AG08395 (cell line): ENCODE measurements at regions not wholly inside any gene's neighbourhood (a gene's known extent, or its start where the extent isn't known, plus 50 kb on each side); places are given as distances from the start of the nearest gene placed in this dataset.

Experiments used
- DNase-seq: peaks from one replicate; pipeline ENCODE4 v3.0.0; 2012; ENCODE audit warnings: mixed read lengths, low spot score

DNA sequence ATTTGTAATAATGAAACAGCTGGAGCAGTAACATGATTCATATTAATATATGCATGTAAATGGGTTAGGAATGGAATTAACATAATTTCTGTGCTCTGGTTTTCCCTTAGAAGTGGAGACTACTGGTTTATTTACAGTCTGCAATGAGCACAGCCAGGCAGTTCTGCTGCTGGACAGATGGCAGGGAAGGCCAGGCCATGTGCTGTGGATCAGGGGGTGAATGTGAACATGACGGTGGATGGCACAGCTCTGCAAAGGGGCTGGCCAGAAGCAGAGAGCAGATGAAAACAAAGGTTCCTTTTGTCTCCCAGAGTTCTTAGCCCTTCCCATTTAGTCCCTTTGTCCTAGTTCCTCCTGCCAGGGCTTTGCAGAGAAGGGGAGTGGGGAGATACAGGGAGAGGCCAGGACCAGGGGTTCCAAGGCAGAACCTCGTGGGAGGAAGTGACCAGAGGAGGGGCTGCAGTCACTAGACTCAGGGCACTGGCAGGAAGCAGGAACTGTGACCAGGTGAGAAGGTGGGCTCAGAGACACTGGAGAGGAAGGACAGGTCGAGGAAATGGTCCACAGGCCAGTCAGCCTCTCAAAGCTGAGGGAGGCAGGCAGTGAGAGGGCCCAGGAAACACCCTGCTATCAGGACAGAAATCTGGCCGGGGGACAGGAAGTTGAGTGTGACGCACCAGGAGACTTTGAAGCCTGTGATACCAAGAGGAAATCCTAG lies 112.9 kb upstream of the ATP8B1 start:
- DNase-seq = no peak

DNA sequence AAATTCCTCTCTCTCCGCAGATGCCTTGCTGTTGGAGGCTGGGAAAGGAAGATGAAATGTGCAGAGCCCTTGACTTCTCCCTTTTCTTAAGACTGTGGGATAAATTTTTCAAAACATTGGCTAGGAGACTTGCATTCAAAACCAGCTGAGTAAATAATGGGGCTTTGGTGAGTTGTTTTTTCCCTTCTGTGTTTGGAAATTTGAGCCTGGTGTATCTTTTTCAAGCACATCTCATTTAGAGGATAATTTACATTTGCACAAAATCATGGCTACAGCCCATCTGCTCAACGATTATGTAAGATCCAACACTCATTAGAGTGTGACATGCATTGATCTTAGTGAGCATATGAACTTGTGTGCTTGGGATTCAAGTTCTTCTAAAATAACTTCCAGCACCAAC lies 112.1 kb upstream of the ATP8B1 start:
- no peak for DNase-seq

DNA sequence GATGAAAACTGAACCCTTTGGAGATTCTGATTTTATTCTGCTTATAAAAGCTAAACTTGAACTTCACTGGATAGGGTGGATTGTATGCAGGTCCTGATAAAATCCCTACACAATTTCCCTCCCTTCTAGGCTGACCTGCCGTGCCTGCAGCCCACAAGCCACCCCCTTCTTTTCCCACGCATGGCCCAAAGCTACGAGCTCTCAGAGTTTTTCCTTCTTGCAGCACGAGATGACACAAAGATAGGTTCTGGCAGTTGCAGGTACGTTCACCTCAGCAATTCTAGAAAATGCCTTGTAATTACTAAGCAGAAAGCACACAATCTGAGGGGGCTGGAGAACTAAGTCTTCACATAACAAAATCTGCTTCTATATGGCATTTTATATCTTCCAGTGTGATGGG lies 110.6 kb upstream of the ATP8B1 start:
- no peak for DNase-seq

DNA sequence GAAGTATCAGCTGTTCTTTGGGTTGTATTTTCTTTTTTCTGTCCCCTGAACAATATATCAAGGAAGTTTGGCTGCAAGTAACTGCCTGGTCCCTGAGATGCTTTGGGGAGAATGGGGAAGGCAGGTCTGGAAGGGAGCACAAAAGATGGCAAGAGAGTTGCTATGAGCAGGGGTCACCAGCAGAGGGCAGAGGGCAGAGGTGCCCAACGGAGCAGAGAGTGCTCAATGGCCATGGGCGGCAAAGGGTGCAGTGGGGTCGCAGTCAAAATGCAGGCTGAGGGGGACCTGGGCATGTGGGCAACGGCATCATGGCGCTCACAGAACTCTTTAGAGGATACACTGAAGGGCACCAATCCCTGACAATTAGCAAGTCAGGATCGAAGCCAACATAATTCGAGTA lies 107.7 kb upstream of the ATP8B1 start:
- no peak for DNase-seq

DNA sequence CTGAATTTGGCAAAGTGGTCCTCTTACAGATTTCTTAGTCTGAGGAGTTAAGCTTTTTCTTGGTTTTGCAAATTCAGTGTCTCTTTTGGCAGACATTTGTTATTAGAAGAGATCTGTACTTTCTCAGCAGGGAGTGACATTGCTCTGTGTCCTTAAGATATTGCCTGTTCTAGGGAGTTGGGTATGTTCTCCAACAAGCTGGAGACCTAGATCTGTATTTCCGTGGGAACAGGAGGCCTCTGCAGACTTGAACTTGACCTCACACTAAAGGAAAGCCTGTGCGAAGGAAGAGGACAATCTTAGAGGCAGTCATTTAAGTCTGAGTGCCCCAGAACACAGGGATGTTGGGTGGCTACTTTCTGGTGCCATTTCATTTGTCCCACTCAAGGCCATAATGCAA lies 107.0 kb upstream of the ATP8B1 start:
- DNase-seq = no peak

DNA sequence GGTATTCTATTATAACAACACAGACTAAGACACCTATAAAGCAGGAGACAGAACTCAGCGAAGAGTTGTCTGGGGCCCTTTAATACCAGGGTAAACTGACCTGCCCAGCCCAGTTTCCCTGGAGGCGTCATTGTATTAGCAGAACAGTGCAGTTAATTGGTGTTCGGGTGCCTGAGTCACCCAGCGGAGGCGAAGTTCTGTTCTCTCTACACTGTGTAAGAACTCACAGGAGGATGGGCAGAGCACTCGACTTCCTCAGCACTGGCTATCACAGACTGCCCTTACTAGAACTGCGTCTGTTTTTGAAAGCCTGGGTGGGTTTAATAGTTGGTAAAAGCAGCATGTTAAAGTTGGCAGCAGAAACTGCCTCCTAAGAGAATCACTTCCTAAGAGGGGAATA lies 106.5 kb upstream of the ATP8B1 start:
- DNase-seq = no peak

DNA sequence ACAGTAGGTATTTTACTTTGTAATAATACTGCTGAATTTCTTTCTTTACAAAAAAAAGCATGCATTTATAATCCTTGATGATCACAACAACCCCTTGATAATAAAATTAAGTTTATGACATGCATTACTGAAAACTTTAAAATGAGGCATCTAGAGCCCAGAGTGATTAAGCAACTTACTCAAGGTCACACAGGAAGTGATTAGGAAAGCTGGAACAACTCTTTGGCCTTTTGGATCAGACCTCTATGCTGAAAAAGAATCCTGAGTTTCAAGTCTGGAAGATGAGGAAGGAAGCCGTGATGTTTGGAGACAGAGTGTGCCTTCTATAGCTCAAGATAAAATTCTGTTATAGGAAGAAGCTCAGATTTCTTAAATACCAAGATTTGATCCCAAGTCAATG lies 105.0 kb upstream of the ATP8B1 start:
- DNase-seq = no peak

DNA sequence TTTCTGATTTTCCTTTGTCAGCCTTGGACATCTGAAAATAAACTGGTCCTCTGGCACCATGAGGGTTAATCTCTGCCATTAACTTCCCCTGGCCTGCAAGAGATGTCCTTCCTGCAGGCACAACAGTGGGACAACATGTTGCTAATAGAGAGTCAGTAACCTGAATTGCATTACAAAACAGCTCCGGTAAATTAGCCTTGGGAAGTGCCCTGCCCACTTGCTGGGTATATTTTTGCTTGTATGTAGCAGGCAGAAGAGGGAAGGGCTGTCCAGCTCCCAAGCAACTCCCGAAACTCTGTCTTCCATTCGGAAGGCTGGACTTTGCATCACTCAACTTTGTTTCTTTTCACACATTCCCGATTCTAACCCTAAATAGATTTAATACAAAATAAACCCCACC lies 104.4 kb upstream of the ATP8B1 start:
- DNase-seq = no peak

DNA sequence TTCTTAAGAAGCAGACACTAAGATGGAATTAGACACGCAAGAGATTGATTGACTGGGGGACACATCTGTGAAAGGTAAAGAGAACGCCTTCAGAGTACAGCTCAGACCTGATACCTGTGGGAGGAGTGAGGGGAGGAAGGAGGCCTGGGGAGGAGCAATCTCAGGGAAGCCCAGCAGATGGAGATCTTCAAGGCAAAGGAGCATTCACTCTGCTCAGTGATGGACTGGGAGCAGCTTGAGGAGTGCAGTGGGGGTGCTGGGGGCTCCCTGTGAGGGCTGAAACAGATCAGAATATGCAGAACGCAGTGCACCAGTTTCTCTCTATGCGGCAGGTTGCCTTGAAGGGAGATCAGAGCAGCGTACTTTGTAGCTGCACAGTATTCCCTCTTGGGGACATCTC lies 103.7 kb upstream of the ATP8B1 start:
- DNase-seq = no peak

DNA sequence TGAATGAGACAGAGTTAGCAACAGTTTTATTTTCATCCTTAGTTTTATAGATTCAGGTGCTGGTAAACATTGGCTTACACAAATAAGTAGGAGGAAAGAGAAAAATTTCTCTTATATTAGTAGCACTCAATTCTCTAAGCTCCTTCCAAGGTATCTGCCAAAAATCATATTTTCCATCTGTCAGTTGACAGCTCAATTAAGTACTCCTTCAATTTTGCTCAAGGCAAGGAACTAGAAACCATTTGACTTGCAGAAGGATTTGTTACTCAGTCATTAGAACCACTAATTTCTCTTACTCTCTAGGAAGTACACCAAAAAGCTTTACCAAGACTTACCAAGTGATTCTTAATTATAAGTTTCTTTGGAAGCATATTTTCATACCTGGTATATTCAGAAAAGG lies 101.4 kb upstream of the ATP8B1 start:
- no peak for DNase-seq

DNA sequence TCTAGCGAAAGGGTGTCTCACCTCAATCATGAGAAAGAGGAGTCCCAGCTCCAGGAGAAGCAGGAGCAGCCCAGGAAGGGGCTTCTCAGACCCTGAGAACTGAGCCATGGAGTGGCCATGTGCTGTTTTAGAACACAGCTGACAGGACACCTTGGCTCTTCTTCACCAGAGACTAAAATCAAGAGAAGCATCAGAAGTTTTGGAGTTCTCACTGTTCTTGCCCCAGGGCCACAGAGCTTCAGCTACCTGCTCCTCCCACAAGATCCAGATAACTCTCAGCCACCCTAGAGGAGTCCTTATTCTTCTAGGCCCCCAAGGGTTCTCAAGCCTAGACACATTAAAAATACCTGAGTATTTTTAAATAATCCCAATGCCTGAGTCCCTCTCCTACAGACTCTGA lies 99.6 kb upstream of the ATP8B1 start:
- no peak for DNase-seq

DNA sequence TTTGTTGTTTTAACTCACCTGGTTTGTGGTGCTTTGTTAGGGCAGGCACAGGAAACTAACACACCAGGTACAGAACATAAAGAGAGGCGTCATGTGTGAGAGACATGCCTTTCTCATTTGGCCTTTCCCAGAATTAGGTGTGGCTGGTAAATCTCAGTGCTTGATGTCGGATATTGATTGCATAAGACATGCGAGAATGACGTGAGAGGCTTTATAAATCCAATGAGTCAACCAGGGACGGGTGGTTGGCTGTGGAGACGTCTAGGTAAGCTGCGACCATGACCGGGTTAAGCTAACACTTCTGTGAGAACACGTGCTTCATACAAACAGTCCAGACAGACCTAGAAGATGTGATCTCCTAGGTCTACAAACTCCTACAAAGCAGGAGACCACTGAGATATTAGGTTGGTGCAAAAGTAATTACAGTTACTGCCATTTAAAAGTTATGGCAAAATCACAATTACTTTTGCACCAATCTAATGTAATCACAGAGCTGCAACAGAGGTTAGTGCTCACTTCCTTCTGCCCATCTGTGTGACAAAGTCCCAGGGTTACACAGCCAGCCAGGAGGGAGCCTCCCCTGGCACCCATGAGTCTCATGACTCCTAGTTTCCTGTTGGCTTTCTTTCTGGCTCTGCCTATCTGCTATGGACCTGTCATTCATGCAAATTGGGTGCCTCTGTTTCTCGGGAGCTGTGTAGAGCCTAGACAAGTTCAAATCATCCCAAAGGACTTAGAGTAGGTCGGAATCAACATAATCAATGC lies 98.9 kb upstream of the ATP8B1 start:
- no peak for DNase-seq

DNA sequence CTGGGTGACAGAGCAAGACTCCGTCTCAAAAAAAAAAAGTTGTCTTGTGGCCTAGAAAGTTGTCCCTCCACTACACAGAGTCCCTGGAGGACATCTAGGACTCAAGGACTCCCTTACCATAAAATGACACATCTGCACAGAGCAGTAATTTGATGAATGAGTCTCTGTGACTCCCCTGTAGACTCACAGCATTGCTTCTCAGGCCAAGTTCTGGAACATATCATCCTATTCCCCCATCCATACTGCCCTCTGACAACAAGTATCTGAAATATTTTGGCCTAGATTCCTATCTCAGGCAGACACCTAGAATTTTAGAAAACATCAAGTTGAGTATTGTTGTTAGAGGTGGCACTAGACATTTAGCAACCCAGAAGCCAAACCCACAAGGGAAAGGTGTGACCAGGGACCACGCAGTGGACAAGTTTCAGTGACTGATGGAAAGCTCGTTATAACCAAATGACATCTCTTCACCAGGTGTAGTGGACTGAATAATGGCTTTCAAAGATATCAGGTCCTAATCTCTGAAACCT lies 97.9 kb upstream of the ATP8B1 start:
- no peak for DNase-seq

DNA sequence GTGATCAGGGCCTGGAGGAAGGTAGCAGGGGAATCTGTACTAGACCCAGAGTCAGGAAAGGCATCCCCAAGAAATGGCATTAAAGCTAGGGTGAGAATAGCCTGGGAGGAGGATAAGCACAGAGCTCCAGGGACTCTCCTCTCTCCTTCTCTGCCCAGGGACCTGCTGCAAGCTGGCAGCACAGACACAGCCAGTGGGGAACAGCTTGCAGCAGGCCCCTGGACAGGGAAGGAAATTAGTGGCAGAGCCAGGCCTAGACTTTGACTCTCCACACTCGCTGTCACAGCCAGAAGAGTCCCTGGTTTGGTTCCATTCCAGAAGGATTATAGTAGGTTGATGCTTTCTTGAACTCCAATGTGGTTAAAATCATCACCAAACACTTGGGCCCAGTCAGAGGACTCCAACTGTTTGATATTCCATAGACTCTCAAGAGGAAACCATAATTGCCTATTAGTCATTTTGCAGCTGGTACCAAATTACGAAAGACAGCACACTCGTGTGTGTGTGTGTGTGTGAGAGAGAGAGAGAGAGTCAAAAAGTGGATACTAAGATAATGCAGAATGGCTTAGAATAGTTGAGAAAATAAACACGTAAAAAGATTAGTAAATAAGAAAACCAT lies 95.5 kb upstream of the ATP8B1 start:
- DNase-seq = peak; percentile 90

DNA sequence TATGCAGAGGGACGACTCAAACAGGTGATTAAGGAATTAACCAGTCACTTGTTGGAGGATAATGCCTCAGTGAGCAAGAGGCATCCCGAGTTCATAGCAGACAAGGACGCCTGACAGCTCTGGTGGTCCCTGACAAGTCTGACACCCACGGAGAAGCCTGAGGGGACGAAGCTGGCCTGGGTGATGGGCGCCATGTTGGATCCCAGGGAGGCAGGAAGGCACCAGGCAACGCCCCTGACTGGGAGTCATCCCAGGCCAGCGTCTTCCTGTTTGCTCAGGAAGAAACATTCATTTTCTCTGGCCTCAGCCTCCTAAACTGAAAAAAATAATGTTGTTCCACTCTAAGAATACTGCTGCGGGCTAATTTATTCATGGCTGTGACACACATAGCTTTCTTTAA lies 92.1 kb upstream of the ATP8B1 start:
- no peak for DNase-seq

DNA sequence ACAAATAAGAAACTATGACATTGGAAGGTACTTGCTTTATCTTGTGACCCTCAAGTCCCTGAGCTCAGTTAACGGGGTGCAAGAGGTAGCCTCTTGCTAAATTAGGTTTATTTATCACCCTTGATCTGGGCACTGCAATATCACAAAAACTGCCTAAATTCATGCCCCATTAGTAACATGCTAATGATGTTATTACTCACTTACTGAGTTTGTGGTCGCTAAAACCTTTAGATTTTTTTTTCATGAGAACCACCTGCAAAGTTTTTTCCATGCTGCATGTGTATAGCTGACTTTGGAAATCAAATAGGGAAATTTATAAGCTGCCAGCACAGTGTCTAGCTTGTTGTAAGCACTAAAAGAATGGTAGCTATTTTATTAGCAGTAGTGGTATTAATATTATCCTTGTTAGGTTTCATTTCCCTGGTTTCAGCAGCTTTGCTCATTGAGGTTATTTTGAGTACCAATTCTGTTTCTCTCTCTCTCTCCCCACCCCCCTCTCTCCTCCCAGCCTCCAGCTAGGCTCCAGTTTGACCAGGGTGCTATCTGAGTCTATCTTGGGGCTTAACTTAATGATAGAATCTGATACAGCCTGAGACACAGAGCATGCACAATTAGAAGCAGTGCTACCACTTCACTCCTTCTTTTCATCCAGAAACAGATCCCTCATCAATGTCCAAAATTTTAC lies 88.7 kb upstream of the ATP8B1 start:
- no peak for DNase-seq

DNA sequence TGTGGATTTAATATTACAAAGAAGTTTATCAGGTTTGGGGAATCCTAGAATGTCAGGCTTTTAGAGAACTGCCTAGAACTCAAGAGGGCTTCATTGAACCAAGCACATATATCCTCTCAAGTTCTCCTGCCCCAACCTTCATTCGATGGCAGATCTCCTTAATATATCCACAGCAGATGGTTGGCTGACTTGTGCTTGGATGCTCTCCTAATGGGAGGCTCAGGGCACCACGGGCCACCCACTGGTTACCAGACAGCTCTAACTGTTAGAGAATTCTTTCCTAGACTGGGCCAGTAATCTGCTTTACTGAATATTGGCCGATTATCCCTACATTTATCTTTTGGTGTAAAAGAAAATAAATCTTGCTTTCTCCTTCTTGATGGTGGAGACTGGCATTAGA lies 87.2 kb upstream of the ATP8B1 start:
- no peak for DNase-seq

DNA sequence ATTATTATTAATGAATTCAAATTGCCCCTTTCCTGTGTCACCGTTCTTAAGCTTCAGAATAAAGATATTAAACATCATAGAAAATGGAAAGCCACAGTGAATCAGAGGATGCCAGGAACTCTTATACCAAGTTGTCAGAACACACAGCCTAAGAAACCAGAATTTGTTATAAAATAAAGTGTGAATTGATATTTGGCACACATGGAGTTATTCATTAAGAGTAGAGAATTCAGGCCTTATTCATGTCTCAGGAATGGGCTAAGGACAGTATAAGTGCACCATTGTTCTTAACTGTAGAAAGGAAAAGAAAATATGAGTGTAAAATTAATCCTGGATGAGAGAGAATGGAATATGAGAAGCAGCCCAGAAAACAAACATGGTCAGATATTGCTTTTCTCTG lies 86.7 kb upstream of the ATP8B1 start:
- no peak for DNase-seq

DNA sequence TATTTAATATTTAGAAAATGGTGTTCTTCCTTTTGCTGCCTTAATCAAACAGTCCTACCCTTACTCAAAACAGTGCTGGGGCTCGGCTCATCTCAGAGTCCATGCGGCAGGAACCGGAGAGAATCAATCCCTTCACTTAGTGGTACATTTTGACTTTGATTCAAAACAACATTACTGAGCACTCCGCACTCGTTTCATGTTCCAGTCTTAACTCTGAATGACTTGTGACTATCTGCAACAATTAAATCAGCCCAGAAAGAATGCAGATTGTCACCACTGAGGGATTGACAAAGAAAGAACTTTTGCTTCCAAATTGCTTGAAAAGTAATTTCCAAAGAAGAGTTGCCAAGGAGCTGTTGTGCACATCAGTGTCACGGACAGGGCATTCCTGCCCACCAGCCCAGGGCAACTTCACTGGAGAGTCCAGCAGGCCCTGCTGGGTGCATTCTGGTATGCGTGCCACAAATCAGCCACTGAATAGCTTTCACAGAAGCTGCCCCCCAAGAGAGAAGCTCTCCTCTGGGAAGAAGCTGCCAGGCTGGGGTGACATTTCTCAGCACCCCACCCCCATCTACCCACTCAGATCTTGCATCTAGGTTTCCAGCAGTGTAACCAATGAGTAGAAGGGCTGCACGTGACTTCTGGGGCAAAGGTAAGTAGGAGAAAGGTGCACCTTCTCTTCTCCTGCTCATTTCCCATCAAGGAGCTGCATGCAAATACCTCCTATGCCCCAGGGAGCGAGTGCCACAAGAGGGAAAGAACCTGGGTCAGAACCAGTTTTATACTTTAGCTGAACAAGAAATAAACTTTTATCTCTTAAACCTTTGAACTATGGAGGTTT lies 84.6 kb upstream of the ATP8B1 start:
- no peak for DNase-seq

DNA sequence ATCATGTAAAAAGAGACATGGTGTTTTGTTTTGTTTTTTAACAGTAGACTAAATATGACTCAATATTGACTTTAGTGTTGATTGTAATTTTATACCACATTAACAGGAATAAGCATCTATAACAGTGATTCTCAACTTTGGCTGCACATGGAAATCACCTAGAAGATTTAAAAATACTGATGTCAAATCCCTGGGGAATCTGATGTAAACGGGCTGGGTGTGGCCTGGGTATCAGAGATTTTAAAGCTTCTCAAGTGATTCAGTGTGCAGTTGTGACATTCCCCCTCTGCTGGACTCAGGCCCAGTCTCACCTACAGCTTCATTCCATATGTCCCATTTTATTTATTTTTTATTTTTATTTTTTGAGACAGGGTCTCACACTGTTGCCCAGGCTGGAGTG lies 82.8 kb upstream of the ATP8B1 start:
- no peak for DNase-seq

DNA sequence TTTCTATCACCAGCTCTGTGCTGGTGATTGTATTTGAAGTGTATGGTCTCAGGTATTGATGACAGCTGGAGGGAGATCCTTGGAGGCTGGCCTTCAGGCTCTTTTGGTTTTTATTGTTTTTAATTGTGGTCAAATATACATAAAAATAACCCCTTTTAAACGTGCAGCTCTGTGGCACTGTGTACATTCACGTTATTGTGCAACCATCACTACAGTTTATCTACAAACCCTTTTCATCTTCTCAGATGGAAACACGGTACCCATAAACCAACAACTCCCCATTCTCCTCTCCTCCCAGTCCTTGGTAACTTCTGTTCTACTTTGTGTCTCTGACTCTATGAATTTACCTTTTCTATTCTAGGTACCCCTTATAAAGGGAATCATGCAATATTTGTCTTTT lies 79.3 kb upstream of the ATP8B1 start:
- no peak for DNase-seq
